GM12873 (cell line): ENCODE measurements at regions not wholly inside any gene's neighbourhood (a gene's known extent, or its start where the extent isn't known, plus 50 kb on each side); places are given as distances from the start of the nearest gene placed in this dataset.

ENCODE experiments used
- TF ChIP-seq, protein P1 (sequence below): IDR thresholded peaks from 2 replicates; pipeline ENCODE4 v1.5.1; 2012; ENCODE audit warnings: low read depth, mild to moderate bottlenecking, moderate library complexity, low read length, control low read depth; ENCODE audit not compliant: insufficient read depth; ENCODE audit errors: missing control alignments

DNA sequence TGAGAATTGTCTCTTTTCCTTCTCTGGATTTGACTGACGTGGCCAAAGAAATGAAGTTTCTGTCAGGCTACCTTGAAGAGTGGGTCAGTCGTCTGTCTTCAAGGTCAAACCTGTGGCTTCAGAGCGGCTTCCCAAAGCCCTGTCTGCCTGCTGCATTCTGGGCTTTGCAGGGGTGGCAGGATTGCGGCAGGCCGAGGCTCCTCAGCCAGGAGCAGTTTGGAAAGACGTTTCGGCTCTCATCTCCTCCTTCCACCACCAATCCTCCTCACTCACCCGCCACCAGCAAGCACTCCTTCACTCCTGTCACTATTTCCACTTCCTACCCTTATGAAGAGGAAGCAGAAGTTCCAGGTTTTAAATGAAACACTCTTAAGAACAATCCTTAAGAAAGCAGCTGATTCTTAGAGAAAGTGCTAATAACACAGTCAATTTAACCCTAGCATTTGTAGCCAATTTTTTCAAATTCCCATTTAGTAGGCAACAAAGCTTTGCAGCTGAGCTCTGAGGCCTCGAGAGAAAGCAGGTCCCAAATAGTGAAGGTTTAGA, 351.7 kb downstream of the ZNF608 start:
- TF ChIP-seq, protein P1, sequence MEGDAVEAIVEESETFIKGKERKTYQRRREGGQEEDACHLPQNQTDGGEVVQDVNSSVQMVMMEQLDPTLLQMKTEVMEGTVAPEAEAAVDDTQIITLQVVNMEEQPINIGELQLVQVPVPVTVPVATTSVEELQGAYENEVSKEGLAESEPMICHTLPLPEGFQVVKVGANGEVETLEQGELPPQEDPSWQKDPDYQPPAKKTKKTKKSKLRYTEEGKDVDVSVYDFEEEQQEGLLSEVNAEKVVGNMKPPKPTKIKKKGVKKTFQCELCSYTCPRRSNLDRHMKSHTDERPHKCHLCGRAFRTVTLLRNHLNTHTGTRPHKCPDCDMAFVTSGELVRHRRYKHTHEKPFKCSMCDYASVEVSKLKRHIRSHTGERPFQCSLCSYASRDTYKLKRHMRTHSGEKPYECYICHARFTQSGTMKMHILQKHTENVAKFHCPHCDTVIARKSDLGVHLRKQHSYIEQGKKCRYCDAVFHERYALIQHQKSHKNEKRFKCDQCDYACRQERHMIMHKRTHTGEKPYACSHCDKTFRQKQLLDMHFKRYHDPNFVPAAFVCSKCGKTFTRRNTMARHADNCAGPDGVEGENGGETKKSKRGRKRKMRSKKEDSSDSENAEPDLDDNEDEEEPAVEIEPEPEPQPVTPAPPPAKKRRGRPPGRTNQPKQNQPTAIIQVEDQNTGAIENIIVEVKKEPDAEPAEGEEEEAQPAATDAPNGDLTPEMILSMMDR, result no peak

DNA sequence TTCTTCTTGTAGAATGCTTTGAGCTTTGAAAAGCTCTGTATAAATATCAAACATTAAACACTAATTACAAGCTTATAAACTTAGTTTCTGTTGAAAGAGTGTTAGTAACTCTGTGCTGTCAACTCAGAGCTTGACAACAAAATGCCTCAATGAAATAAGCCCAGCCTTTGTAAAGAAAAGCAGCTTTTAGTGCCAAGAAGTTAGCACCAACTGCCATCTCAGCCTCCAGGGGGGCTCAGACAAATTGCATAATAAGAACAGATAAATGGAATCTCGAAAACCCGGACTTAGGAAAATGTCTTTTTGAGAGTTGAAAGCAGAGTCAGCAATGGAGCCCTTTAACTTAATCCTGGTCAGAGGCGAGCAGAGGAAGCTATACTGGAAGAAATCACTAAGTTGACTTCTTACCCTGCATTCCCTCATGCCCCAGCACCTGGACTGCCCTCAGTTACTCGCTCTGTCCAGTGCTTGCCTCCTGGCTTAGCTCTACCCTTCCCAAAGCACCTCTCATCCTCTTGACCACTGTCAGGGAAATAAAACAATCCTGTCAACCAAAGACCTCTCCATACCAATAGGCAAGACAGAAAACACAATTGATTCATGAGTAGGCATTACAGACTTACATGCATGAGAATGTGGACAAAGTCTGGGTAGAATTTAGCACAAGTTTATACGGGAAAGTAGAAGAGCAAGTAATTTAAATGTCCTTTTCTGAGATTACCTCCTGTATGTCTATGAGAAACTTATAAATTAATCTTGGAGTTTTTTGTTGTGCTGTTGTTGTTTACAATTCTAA, 352.7 kb downstream of the ZNF608 start:
- TF ChIP-seq, protein P1, result no peak

DNA sequence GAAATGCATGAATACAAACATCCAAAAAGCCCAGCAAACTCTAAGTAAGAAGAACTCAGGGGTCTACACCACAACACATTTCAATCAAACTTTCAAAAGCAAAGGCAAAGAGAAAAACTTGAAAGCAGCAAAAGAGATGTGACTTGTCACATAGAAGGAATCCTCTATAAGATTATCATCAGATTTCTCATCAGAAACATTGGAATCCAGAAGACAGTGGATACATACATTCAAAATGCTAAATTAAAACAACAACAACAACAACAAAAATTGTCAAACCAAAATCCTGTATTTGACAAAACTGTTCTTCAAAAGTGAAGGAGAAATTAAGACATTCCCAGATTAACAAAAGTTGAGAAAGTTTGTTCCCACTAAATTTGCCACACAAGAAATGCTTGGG, 362.7 kb downstream of the ZNF608 start:
- TF ChIP-seq, protein P1, result no peak

DNA sequence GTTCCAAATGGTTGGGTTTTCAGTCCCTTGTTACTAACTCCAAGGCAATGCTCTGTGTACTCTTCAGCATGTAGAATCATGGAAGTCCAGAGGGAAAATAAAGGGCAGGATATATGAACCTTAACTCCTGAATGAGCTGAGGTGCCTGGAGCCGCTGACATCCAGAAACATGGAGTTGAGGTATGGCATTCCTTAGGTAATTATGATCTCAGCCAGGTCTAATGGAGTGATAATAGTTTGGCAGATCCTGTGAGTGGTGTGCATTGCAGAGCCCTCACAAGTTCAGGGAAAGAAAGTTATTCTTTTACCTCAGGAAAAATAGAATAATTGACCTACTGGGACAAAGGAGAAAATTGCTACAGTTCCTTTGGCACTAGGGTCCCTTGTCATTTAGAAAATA, 369.1 kb downstream of the ZNF608 start:
- TF ChIP-seq, protein P1, result no peak

DNA sequence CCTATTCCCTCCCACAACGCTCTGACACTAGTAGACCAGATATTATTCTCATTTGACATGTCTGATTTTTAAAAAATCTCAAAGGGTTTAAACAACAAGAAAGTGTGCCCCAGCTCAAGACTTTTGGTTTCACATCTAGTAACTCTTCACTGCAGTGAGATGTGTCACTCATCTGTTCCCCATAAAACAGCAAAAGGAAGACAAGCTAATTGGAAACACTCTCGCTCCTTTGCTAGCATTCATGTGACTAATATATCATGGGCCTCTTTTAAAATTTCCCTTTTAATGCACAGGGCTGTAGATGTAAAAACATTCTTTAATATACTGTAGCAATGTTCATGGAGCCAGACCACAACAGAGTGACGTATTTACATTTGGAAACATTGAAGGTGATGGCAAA, 372.6 kb downstream of the ZNF608 start:
- TF ChIP-seq, protein P1, result no peak

DNA sequence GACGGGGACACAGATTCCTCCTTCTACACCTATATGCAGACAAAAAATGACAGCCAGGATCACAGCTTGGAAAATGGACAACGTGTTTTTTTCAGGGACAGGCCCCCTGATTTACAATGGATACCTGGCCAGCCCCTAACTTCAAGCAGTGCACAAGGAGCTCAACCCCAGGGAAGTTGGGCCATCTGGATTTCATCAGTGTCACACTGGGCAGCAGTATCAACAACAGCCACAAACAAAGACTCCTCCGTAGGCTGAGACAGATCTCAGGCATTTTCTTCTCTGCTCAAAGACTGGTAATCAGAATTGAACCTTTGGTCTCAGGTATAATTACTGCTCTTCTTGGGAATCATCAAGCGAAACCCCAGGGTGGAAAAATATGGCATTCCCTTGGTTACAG, 374.0 kb downstream of the ZNF608 start:
- TF ChIP-seq, protein P1, result no peak

DNA sequence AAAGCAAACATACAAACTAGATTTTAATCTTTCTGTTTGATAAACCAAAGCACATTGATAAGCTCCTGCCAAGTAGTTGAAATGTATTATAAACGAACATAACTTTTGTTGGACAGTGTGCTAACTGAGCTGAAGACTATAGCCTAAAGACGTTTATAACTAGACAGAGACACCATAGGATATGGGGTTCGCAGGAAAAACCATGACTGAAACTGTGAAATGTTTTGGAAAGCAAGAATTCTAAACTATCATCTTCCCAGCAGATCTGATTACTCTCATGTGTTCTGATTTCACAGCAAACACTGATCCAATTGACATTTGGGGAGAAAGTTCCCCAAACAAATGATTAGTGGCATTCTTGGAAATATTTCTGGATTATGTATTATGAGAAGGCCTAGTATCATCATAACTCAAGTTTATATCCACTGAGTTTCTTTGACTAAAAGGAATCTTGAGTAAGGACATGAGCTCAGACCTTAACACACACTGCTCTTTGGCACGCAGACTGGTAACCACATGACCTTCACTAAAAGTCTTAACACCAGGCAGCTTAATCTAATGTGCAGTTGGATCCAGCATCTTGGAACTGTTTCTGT, 375.2 kb downstream of the ZNF608 start:
- TF ChIP-seq, protein P1, result no peak
